Choroid plexus epithelial cell (primary cell): ENCODE measurements at regions not wholly inside any gene's neighbourhood (a gene's known extent, or its start where the extent isn't known, plus 50 kb on each side); places are given as distances from the start of the nearest gene placed in this dataset.

Source experiments
- DNase-seq: peaks from one replicate; pipeline ENCODE4 v3.0.0-alpha.2; 2010; ENCODE audit warnings: low read depth
- H3K4me3 ChIP-seq: 2 replicates; pipeline ENCODE4 v1.5.1; 2011; ENCODE audit warnings: low read depth, mild to moderate bottlenecking, control low read depth, low read length, moderate library complexity
- CTCF ChIP-seq: conservative IDR thresholded peaks from 2 replicates; pipeline ENCODE4 v1.5.1; 2011; ENCODE audit warnings: low read depth, mild to moderate bottlenecking, control low read depth, inconsistent platforms, low read length, moderate library complexity

DNA sequence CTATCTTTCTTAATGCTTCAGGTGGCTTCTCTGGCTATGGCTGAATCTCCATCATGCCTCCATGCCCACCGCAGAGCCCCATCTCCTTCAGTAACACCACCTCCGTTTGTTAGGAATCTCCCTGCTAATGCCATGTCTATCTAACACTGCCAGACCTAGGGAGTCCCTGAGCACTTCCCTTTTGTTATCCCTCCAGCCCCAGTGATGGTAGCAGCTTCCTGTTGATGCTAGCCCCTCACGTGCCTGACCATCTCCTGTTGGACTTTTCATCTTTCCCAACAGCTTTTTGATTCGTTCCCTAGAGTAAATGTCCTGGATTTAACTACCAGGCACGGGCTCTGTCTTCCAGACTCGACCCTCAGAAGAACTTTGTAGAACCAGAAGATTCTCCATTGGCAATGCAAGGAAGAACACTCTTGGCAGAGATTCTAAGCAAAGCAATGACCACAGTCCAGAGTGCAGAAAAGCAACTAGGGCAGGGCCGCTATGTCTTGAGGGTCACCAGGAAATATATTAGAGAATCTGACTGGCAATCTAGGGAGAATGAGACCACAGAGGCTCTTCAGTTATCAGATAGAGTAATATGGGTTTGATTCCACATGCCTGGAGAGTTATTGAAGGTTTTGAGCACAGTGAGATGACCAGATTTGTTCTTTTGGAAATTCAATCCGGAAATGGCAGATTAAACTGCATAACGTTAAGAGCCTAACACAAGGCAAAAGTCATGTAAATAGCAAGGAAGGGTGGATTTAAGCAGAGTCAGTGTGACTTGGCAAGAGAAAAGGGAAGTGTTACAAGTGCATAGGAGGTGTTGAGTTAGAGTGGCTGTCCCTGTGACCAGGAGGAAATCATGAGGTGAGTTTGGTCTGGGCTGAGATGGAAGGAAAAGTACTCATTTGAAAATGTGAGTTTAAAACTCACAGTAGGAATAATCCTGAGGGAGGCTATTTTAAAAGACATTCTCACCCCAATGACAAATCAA is 555.2 kb downstream of the ACTL7B start:
- DNase-seq: no peak
- no peak for TF ChIP-seq CTCF
- no peak overlapping the region for H3K4me3 ChIP-seq

GRCh38 chr9:108297073-108297472 is 558.7 kb downstream of the ACTL7B start:
- DNase-seq: peak; percentile 35
- H3K4me3 ChIP-seq: no peak overlapping the region
- TF ChIP-seq CTCF: no peak

DNA sequence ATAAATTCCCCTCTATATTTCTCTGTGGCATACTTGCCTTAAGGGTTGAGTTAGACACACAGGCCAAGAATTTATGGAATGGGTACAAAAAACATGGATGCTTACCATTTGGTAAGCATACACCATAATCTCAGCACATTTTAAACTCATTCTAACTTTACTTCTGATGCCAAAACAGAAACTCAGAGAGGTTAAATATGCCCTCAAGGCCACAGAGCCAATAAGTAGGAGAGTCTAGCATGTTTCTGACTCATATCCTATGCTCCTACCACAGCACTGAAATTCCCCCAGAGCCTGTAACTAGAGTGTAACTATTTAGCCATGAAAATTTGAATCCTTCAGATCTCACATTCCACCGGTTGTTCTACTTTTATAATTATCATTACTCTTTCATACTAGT is 559.7 kb downstream of the ACTL7B start:
- TF ChIP-seq CTCF: no peak
- no peak overlapping the region for H3K4me3 ChIP-seq
- DNase-seq: peak; percentile 53

- TF ChIP-seq CTCF: no peak
- DNase-seq: no peak
- H3K4me3 ChIP-seq: no peak overlapping the region
These were observed 564.2 kb downstream of the ACTL7B start for GRCh38 chr9:108291586-108291932.

- H3K4me3 ChIP-seq: no peak overlapping the region
- no peak for DNase-seq
- no peak for TF ChIP-seq CTCF
These were observed 564.8 kb downstream of the ACTL7B start for GRCh38 chr9:108290839-108291585.

DNA sequence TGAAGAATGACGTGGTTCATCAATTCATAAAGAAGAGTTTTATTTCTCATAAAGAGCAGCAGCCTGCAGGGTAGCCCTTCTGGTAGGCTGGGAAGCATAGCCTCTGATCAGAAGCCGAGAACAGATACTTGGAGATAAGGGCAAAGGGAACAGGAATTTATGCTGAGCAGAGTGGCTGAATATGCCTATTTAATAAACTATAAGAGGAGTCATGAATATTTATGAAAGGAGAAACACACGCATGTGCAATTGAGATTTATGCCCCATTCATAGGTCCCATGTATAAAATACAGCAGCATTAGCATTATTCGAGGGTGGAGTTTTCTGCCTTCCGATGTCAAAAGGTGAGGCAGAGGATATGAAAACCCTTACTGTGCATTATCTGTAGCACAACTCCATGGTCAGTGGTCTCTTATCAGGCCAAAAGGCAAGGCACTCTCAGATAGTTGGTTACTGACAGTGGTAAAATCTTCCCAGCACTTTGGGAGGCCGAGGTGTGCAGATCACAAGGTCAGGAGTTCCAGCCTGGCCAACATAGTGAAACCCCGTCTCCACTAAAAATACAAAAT is 569.1 kb downstream of the ACTL7B start:
- no peak overlapping the region for H3K4me3 ChIP-seq
- no peak for DNase-seq
- no peak for TF ChIP-seq CTCF
